B cell (primary cell): ENCODE measurements at regions not wholly inside any gene's neighbourhood (a gene's known extent, or its start where the extent isn't known, plus 50 kb on each side); places are given as distances from the start of the nearest gene placed in this dataset.

ENCODE experiments used
- ATAC-seq: fragments of 200-7000 bp; cut with Tn5 transposase; one replicate; pipeline ENCODE4 v1.10.0; 2021; ENCODE audit warnings: low read depth, mild to moderate bottlenecking, moderate number of reproducible peaks, moderate library complexity
- CTCF ChIA-PET: fragments of 350-600 bp; sonication (Branson Sonifier 250); formaldehyde crosslinking; loops from one replicate; lab custom pipeline; 2021; ENCODE audit warnings: antibody characterized with exemption, inconsistent platforms; lab: Charles Lee
- POLR2A ChIA-PET: fragments of 350-600 bp; sonication (Branson Sonifier 250); formaldehyde crosslinking; loops from one replicate; lab custom pipeline; 2021; ENCODE audit warnings: antibody characterized with exemption; lab: Charles Lee
- DNase-seq: peaks from one replicate; pipeline ENCODE4 v3.0.0; 2013
- H2AFZ ChIP-seq: 2 replicates; pipeline ENCODE4 v1.6.1; 2012; ENCODE audit warnings: mild to moderate bottlenecking, low read depth, low read length; ENCODE audit not compliant: insufficient read depth, poor library complexity, severe bottlenecking
- H3K27ac ChIP-seq, 2 donors: 1 replicate in 1 of 2; 2 replicates in 1 of 2; pipeline ENCODE4 v1.5.1; 2012 to 2013; ENCODE audit warnings: low read length in 2 of 2, mild to moderate bottlenecking in 2 of 2, moderate library complexity in 1 of 2
- H3K27me3 ChIP-seq, 4 experiments: fragments of 200-600 bp in 1 of 4; sonication (generic) in 1 of 4; replicated peaks in 1 of 4; 1 replicate in 2 of 4; 2 replicates in 2 of 4; pipeline versions ENCODE4 v1.6.1 to v1.7.0; 2013 to 2016; ENCODE audit warnings: low read length in 3 of 4, mild to moderate bottlenecking in 2 of 4, mixed read lengths in 1 of 4, moderate library complexity in 1 of 4; ENCODE audit not compliant: insufficient read depth in 4 of 4, control insufficient read depth in 3 of 4; ENCODE audit errors: control extremely low read depth in 1 of 4
- H3K36me3 ChIP-seq, 2 experiments: replicated peaks in 1 of 2; 1 replicate in 1 of 2; 2 replicates in 1 of 2; pipeline versions ENCODE4 v1.6.1 to v1.7.1; 2013; ENCODE audit warnings: low read length in 1 of 2; ENCODE audit not compliant: insufficient read depth in 2 of 2, control insufficient read depth in 1 of 2; ENCODE audit errors: control extremely low read depth in 1 of 2, extremely low read depth in 1 of 2
- H3K4me1 ChIP-seq, 2 donors: fragments of 200-600 bp in 1 of 2; sonication (generic) in 1 of 2; 1 replicate in 1 of 2; 2 replicates in 1 of 2; pipeline versions ENCODE4 v1.5.1 to v1.6.1; 2013 to 2017; ENCODE audit warnings: low read length in 2 of 2; ENCODE audit not compliant: control insufficient read depth in 2 of 2, insufficient read depth in 2 of 2
- H3K4me2 ChIP-seq: replicated peaks from 2 replicates; pipeline ENCODE3; 2012; ENCODE audit warnings: mild to moderate bottlenecking, low read depth, low read length; ENCODE audit not compliant: poor library complexity, severe bottlenecking
- H3K4me3 ChIP-seq, 5 experiments: fragments of 200-600 bp in 1 of 5; sonication (generic) in 1 of 5; 1 replicate in 3 of 5; 2 replicates in 2 of 5; pipeline versions ENCODE4 v1.5.1 to v1.7.0; 2011 to 2016; ENCODE audit warnings: low read length in 4 of 5, mild to moderate bottlenecking in 4 of 5, low read depth in 2 of 5, control low read depth in 1 of 5, moderate library complexity in 1 of 5; ENCODE audit not compliant: insufficient read depth in 1 of 5; ENCODE audit errors: control extremely low read depth in 1 of 5, extremely low read depth in 1 of 5
- H3K79me2 ChIP-seq: fragments of 200-600 bp; sonication (generic); one replicate; pipeline ENCODE4 v1.6.0; 2016; ENCODE audit warnings: low read length; ENCODE audit not compliant: control insufficient read depth, insufficient read depth
- H3K9ac ChIP-seq: fragments of 200-600 bp; sonication (generic); 2 replicates; pipeline ENCODE4 v1.6.1; 2017; ENCODE audit warnings: mild to moderate bottlenecking, low read length, moderate library complexity
- H3K9me3 ChIP-seq, 3 donors: one replicate each; pipeline versions ENCODE4 v1.6.1 to v1.7.1; 2013; ENCODE audit warnings: low read length in 2 of 3; ENCODE audit not compliant: control insufficient read depth in 2 of 3, insufficient read depth in 1 of 3; ENCODE audit errors: control extremely low read depth in 1 of 3
- H4K20me1 ChIP-seq: 2 replicates; pipeline ENCODE4 v1.6.0; 2012; ENCODE audit warnings: mild to moderate bottlenecking, low read length; ENCODE audit not compliant: insufficient read depth, control insufficient read depth, poor library complexity, severe bottlenecking
- H3K27ac Mint-ChIP-seq: one replicate; pipeline ENCODE4 v1.8.0; 2021; ENCODE audit warnings: mixed read lengths
- H3K27me3 Mint-ChIP-seq: one replicate; pipeline ENCODE4 v1.8.0; 2021; ENCODE audit warnings: mixed read lengths
- H3K4me1 Mint-ChIP-seq: one replicate; pipeline ENCODE4 v1.8.0; 2021; ENCODE audit warnings: mixed read lengths
- H3K4me3 Mint-ChIP-seq: one replicate; pipeline ENCODE4 v1.8.0; 2021; ENCODE audit warnings: mixed read lengths
- H3K9me3 Mint-ChIP-seq: one replicate; pipeline ENCODE4 v1.8.0; 2022; ENCODE audit warnings: mixed read lengths; ENCODE audit not compliant: insufficient read depth
- CTCF ChIP-seq: fragments of 200-600 bp; IDR thresholded peaks from one replicate; pipeline ENCODE4 v1.8.0; 2022; ENCODE audit warnings: antibody characterized with exemption, mild to moderate bottlenecking
- EZH2 ChIP-seq: IDR thresholded peaks from 2 replicates; pipeline ENCODE4 v1.6.1; 2012; ENCODE audit warnings: borderline replicate concordance, low read depth, mild to moderate bottlenecking, moderate library complexity, low read length; ENCODE audit not compliant: insufficient read depth, poor library complexity, severe bottlenecking
- WGBS: methylation state at CpG from one replicate; pipeline ENCODE4 v1.1.5; 2013; ENCODE audit warnings: missing lambda C conversion rate; ENCODE audit not compliant: insufficient coverage; 5-methylcytosine and 5-hydroxymethylcytosine counted together
- intact Hi-C: fragments of 100-400 bp; cut with micrococcal nuclease; formaldehyde crosslinking; loops from one replicate; pipeline ENCODE4 v1.10.0; 2022

- CTCF ChIA-PET, result no interaction called here
- DNase-seq (no peak), ATAC-seq (no peak)
- Mint-ChIP-seq H3K4me3 (no peak overlapping the region), H3K27ac (no peak overlapping the region), H3K27me3 (peaks cover 7% of the 10 kb centered on the region), H3K9me3 (peaks cover 3% of the 10 kb centered on the region), H3K4me1 (no peaks in the 10 kb centered on the region)
- TF ChIP-seq EZH2 (no peak), CTCF (no peak)
- no peaks in the 10 kb centered on the region for H3K36me3 ChIP-seq
- H3K9ac ChIP-seq, result no peak overlapping the region
- no peak overlapping the region for H2AFZ ChIP-seq
- no peak overlapping the region for H3K4me2 ChIP-seq
- 89% methylated on average over 16 of the region's 17 CpGs for WGBS
- POLR2A ChIA-PET, result no interaction called here
- H3K79me2 ChIP-seq, result no peaks in the 10 kb centered on the region
- no peaks in the 10 kb centered on the region for H3K27me3 ChIP-seq
- intact Hi-C loops, result no loop called here
- no peaks in the 10 kb centered on the region for H3K4me1 ChIP-seq
- no peak overlapping the region for H3K4me3 ChIP-seq
- no peaks in the 10 kb centered on the region for H3K9me3 ChIP-seq
- no peaks in the 10 kb centered on the region for H4K20me1 ChIP-seq
- H3K27ac ChIP-seq, result no peak overlapping the region
Measured at GRCh38 chr2:239674981-239675825, 274.4 kb upstream of the HDAC4 start.
